MM.1S (cell line): ENCODE measurements at regions not wholly inside any gene's neighbourhood (a gene's known extent, or its start where the extent isn't known, plus 50 kb on each side); places are given as distances from the start of the nearest gene placed in this dataset.

Experiments
- DNase-seq: peaks from one replicate; pipeline ENCODE4 v3.0.0-alpha.2; 2015
- H2AFZ ChIP-seq: fragments of 300-600 bp; sonication (generic); 2 replicates; pipeline ENCODE4 v1.6.0; 2016; ENCODE audit warnings: antibody characterized with exemption, low read length
- H3F3A ChIP-seq: fragments of 300-600 bp; sonication (generic); 2 replicates; pipeline ENCODE4 v1.6.1; 2016; ENCODE audit warnings: mild to moderate bottlenecking, antibody characterized with exemption, low read length, moderate library complexity, mixed read lengths; ENCODE audit not compliant: insufficient read depth
- H3K27ac ChIP-seq: fragments of 300-600 bp; sonication (generic); 2 replicates; pipeline ENCODE4 v1.5.1; 2016; ENCODE audit warnings: mild to moderate bottlenecking, low read length
- H3K27me3 ChIP-seq: fragments of 300-600 bp; sonication (generic); replicated peaks from 2 replicates; pipeline ENCODE4 v1.6.0; 2016; ENCODE audit warnings: low read length; ENCODE audit not compliant: insufficient read depth
- H3K36me3 ChIP-seq: fragments of 300-600 bp; sonication (generic); replicated peaks from 2 replicates; pipeline ENCODE4 v1.6.1; 2016; ENCODE audit warnings: mild to moderate bottlenecking, low read length, mixed read lengths; ENCODE audit not compliant: insufficient read depth
- H3K4me1 ChIP-seq: fragments of 300-600 bp; sonication (generic); 2 replicates; pipeline ENCODE4 v1.6.1; 2016; ENCODE audit warnings: low read length, mixed read lengths
- H3K4me2 ChIP-seq: fragments of 300-600 bp; sonication (generic); 2 replicates; pipeline ENCODE4 v1.6.0; 2016; ENCODE audit warnings: low read depth, low read length
- H3K4me3 ChIP-seq: fragments of 300-600 bp; sonication (generic); 2 replicates; pipeline ENCODE4 v1.5.1; 2016; ENCODE audit warnings: low read length, mixed read lengths
- H3K79me2 ChIP-seq: fragments of 300-600 bp; sonication (generic); 2 replicates; pipeline ENCODE4 v1.6.1; 2016; ENCODE audit warnings: mixed run types, low read length, mixed read lengths
- H3K9ac ChIP-seq: fragments of 300-600 bp; sonication (generic); 2 replicates; pipeline ENCODE4 v1.6.1; 2016; ENCODE audit warnings: low read length, mixed read lengths
- H3K9me2 ChIP-seq: fragments of 300-600 bp; sonication (generic); replicated peaks from 2 replicates; pipeline ENCODE4 v1.6.1; 2016; ENCODE audit warnings: mild to moderate bottlenecking, low read length, mixed read lengths; ENCODE audit not compliant: insufficient read depth
- H3K9me3 ChIP-seq: fragments of 300-600 bp; sonication (generic); replicated peaks from 2 replicates; pipeline ENCODE4 v1.6.1; 2016; ENCODE audit warnings: mild to moderate bottlenecking, low read length, mixed read lengths; ENCODE audit not compliant: insufficient read depth
- H4K20me1 ChIP-seq: fragments of 300-600 bp; sonication (generic); 2 replicates; pipeline ENCODE4 v1.6.1; 2016; ENCODE audit warnings: mild to moderate bottlenecking, low read length, moderate library complexity, mixed read lengths; ENCODE audit not compliant: insufficient read depth
- EZH2 ChIP-seq: fragments of 300-600 bp; sonication (generic); optimal IDR thresholded peaks from 2 replicates; pipeline ENCODE3; 2017; ENCODE audit warnings: low read depth, mild to moderate bottlenecking, antibody characterized with exemption, low read length, mixed read lengths
- EZH2phosphoT487 ChIP-seq: fragments of 300-600 bp; sonication (generic); IDR thresholded peaks from 2 replicates; pipeline ENCODE4 v1.6.1; 2018; ENCODE audit warnings: antibody characterized with exemption, low read length
- TF ChIP-seq, protein P1 (sequence below): fragments of 300-600 bp; sonication (generic); IDR thresholded peaks from 2 replicates; pipeline ENCODE4 v1.5.1; 2016; ENCODE audit warnings: antibody characterized with exemption, low read length, mixed read lengths

DNA sequence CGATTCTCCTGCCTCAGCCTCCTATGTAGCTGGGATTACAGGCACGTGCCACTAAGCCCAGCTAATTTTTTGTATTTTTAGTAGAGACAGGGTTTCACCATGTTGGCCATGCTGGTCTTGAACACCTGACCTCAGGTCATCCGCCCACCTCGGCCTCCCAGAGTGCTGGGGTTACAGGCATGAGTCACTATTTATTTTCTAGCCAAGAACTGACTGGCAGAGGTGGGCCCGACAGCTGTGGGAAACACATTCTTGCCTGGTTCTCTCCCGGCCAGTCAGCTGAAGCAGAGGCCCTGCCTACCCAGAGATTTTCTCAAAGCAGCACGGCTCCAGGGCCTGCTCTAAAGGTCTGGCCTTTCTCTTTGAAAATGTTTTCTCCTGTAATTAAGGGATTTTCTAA lies 108.0 kb downstream of the KCTD15 start:
- DNase-seq = no peak
- Histone ChIP-seq H4K20me1 (no peaks in the 10 kb centered on the region), H3K9me2 (no peaks in the 10 kb centered on the region), H3K4me3 (no peak overlapping the region), H3K4me2 (no peak overlapping the region), H3K79me2 (no peaks in the 10 kb centered on the region), H3K4me1 (no peaks in the 10 kb centered on the region), H3K27me3 (peaks cover 79% of the 10 kb centered on the region), H3F3A (no peaks in the 10 kb centered on the region), H2AFZ (no peak overlapping the region), H3K9ac (no peak overlapping the region), H3K36me3 (no peaks in the 10 kb centered on the region), H3K9me3 (no peaks in the 10 kb centered on the region), H3K27ac (no peak overlapping the region)
- TF ChIP-seq EZH2phosphoT487 (no peak), EZH2 (no peak)
- TF ChIP-seq, protein P1, sequence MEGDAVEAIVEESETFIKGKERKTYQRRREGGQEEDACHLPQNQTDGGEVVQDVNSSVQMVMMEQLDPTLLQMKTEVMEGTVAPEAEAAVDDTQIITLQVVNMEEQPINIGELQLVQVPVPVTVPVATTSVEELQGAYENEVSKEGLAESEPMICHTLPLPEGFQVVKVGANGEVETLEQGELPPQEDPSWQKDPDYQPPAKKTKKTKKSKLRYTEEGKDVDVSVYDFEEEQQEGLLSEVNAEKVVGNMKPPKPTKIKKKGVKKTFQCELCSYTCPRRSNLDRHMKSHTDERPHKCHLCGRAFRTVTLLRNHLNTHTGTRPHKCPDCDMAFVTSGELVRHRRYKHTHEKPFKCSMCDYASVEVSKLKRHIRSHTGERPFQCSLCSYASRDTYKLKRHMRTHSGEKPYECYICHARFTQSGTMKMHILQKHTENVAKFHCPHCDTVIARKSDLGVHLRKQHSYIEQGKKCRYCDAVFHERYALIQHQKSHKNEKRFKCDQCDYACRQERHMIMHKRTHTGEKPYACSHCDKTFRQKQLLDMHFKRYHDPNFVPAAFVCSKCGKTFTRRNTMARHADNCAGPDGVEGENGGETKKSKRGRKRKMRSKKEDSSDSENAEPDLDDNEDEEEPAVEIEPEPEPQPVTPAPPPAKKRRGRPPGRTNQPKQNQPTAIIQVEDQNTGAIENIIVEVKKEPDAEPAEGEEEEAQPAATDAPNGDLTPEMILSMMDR = no peak

DNA sequence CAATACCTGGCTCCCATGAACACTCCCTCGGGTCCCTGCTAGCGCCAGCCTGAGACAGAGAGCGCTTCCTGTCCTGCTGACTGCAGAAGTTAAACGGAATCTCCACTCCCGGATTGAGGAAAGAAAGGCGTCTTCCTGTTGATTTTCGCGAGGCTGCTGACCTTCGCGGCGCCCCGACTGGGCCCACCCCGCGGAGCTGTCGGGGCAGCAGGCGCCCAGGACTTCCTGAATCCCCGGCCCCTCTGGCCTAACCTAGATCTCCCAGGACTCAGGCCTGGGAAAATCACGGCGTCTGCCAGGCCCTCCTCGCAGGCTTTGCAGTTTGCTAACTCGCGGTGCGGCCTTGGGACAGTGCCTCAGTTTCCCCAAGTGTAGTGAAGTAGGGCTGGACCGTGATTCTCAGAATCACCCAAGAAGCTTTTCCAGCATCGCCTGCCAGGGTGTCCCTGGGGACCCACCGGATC lies 108.8 kb downstream of the KCTD15 start:
- H4K20me1 ChIP-seq = no peaks in the 10 kb centered on the region
- DNase-seq = no peak
- TF ChIP-seq, protein P1 = no peak
- TF ChIP-seq EZH2 = peak; percentile 34
- TF ChIP-seq EZH2phosphoT487 = no peak
- no peaks in the 10 kb centered on the region for H3K9me3 ChIP-seq
- H3K4me2 ChIP-seq = peak overlapping the region; percentile 27; the same call in 1 of the 2 replicates
- peaks cover 85% of the 10 kb centered on the region for H3K27me3 ChIP-seq
- H2AFZ ChIP-seq = no peak overlapping the region
- H3K27ac ChIP-seq = no peak overlapping the region
- no peaks in the 10 kb centered on the region for H3K36me3 ChIP-seq
- no peaks in the 10 kb centered on the region for H3K9me2 ChIP-seq
- no peaks in the 10 kb centered on the region for H3K79me2 ChIP-seq
- no peaks in the 10 kb centered on the region for H3F3A ChIP-seq
- H3K9ac ChIP-seq = no peak overlapping the region
- no peaks in the 10 kb centered on the region for H3K4me1 ChIP-seq
- no peak overlapping the region; the same call in 1 of the 2 replicates for H3K4me3 ChIP-seq

DNA sequence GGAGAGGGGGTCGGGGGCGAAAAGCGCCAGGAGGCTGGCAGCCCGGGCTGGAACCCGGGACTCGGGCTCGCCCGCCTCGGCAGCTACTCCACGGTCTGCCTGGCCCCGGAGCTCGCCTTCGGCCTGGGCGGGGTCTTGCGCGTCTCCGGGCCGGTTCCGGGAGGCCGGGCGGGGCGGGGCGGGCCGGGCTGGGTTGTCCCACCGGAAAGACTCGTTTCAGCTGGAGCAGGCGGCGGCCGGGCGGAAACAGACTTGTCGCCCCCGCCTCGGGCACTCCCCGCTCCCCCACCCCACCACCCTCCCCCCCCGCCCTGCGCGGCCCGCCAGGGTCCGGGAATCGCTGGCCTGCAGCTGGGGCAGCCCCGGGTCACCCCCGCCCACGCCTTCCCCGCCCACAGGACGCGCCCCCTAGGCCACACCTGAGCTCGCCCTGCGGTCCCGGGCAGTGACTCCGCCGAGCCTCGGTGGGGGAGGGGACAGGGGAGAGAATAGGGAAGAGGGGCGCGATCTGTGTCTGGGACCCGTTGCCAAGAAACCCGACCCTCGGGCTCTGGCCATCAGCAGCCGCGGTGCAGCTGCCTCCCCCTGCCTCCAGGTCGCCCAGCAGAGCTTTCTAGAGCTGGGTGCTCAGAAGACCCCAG lies 109.4 kb downstream of the KCTD15 start:
- no peaks in the 10 kb centered on the region for H3K9me3 ChIP-seq
- H3K9me2 ChIP-seq = no peaks in the 10 kb centered on the region
- no peaks in the 10 kb centered on the region for H3K79me2 ChIP-seq
- no peak overlapping the region for H2AFZ ChIP-seq
- no peaks in the 10 kb centered on the region for H3K36me3 ChIP-seq
- H3K4me1 ChIP-seq = no peaks in the 10 kb centered on the region
- H3K9ac ChIP-seq = no peak overlapping the region
- no peak overlapping the region; the same call in 1 of the 2 replicates for H3K4me3 ChIP-seq
- peak overlapping the region; percentile 27; the same call in 1 of the 2 replicates for H3K4me2 ChIP-seq
- TF ChIP-seq EZH2 (no peak), EZH2phosphoT487 (no peak)
- TF ChIP-seq, protein P1 = no peak
- H4K20me1 ChIP-seq = no peaks in the 10 kb centered on the region
- H3K27me3 ChIP-seq = peaks cover 86% of the 10 kb centered on the region
- DNase-seq = no peak
- H3K27ac ChIP-seq = no peak overlapping the region
- no peaks in the 10 kb centered on the region for H3F3A ChIP-seq
